ENCODE measurements at regions not wholly inside any gene's neighbourhood (a gene's known extent, or its start where the extent isn't known, plus 50 kb on each side); places are given as distances from the start of the nearest gene placed in this dataset.

DNA sequence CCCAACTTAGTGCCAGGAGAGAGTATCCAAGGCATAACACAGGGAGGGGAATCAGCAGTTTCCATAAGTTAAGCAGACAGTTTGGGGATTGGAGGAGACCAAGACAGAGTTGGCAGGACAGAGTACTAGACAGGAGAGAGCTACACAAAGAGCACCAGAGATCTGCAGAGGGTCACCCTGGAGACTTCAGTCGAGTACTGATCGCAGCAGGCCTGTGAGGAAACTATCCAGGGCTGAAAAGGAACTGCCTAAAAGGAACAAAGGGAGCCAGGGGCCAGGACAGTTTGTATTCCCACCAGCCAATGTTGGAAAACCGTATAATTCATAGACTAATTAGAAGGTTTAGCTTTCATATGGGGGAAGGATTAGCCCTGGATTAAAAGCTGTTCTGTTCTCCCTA lies 80.6 kb upstream of the ENPP6 start:
- TF ChIP-seq, protein P1, sequence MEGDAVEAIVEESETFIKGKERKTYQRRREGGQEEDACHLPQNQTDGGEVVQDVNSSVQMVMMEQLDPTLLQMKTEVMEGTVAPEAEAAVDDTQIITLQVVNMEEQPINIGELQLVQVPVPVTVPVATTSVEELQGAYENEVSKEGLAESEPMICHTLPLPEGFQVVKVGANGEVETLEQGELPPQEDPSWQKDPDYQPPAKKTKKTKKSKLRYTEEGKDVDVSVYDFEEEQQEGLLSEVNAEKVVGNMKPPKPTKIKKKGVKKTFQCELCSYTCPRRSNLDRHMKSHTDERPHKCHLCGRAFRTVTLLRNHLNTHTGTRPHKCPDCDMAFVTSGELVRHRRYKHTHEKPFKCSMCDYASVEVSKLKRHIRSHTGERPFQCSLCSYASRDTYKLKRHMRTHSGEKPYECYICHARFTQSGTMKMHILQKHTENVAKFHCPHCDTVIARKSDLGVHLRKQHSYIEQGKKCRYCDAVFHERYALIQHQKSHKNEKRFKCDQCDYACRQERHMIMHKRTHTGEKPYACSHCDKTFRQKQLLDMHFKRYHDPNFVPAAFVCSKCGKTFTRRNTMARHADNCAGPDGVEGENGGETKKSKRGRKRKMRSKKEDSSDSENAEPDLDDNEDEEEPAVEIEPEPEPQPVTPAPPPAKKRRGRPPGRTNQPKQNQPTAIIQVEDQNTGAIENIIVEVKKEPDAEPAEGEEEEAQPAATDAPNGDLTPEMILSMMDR (IDR thresholded peaks at IDR 0.05): no peak
- no peak for TF ChIP-seq EZH2 (IDR thresholded peaks at IDR 0.05; ENCODE audit: borderline replicate concordance, insufficient read depth, low read depth, low read length, poor library complexity, severe bottlenecking)
